GM21786 (cell line): ENCODE measurements at regions not wholly inside any gene's neighbourhood (a gene's known extent, or its start where the extent isn't known, plus 50 kb on each side); places are given as distances from the start of the nearest gene placed in this dataset.
A peak's percentile ranks its signal among the peaks of the same experiment; 100 is the strongest.

Experiments used
- ATAC-seq: cut with Tn5 transposase; IDR thresholded peaks from one replicate; pipeline ENCODE4 v1.9.1; 2021; ENCODE audit not compliant: unreplicated experiment

GRCh38 chr6:133827766-133828165 lies 61.1 kb upstream of the TCF21 start:
- ATAC-seq = no peak

GRCh38 chr6:133833949-133834359 lies 55.0 kb upstream of the TCF21 start:
- ATAC-seq = no peak

GRCh38 chr6:133834472-133835170 lies 54.3 kb upstream of the TCF21 start:
- ATAC-seq = no peak

GRCh38 chr6:133835901-133836300 lies 53.0 kb upstream of the TCF21 start:
- no peak for ATAC-seq

- peak; percentile 87 for ATAC-seq
Measured at GRCh38 chr6:133837801-133838349, 51.0 kb upstream of the TCF21 start.
